Dermis microvascular lymphatic vessel endothelial cell (primary cell): ENCODE measurements at regions not wholly inside any gene's neighbourhood (a gene's known extent, or its start where the extent isn't known, plus 50 kb on each side); places are given as distances from the start of the nearest gene placed in this dataset.

Experiments
- DNase-seq, 2 donors: peaks; one replicate each; pipeline versions ENCODE4 v3.0.0 to v3.0.0-alpha.2; 2010; ENCODE audit warnings: low read depth in 2 of 2

- peak; percentile 16 to 30 for DNase-seq
Measured at GRCh38 chr18:22846088-22846683, 86.9 kb upstream of the RBBP8 start.

- DNase-seq, result no peak
Measured at GRCh38 chr18:22846697-22847096, 86.4 kb upstream of the RBBP8 start.

GRCh38 chr18:22847392-22847791 is 85.7 kb upstream of the RBBP8 start:
- DNase-seq, result no peak

- no peak for DNase-seq
Measured at GRCh38 chr18:22847867-22848451, 85.2 kb upstream of the RBBP8 start.

- DNase-seq, result no peak
Measured at GRCh38 chr18:22848615-22849014, 84.5 kb upstream of the RBBP8 start.

GRCh38 chr18:22856870-22857269 is 76.3 kb upstream of the RBBP8 start:
- no peak for DNase-seq

GRCh38 chr18:22858121-22858520 is 75.0 kb upstream of the RBBP8 start:
- DNase-seq, result no peak

- DNase-seq, result no peak
Measured at GRCh38 chr18:22860807-22861206, 72.3 kb upstream of the RBBP8 start.

GRCh38 chr18:22865354-22866116 is 67.6 kb upstream of the RBBP8 start:
- DNase-seq, result no peak

GRCh38 chr18:22868831-22869230 is 64.3 kb upstream of the RBBP8 start:
- DNase-seq, result no peak

- peak; percentile 20 to 52 for DNase-seq
Measured at GRCh38 chr18:22871809-22872525, 61.2 kb upstream of the RBBP8 start.

- no peak for DNase-seq
Measured at GRCh38 chr18:22872900-22873537, 60.1 kb upstream of the RBBP8 start.

- no peak for DNase-seq
Measured at GRCh38 chr18:22879293-22879692, 53.8 kb upstream of the RBBP8 start.

GRCh38 chr18:22882084-22882483 is 51.0 kb upstream of the RBBP8 start:
- DNase-seq, result no peak

- no peak for DNase-seq
Measured at GRCh38 chr18:22883179-22883578, 49.9 kb upstream of the RBBP8 start.
